Activated CD8-positive, alpha-beta T cell treated with anti-CD3 and anti-CD28 coated beads for 36 hours (primary cell): ENCODE measurements at regions not wholly inside any gene's neighbourhood (a gene's known extent, or its start where the extent isn't known, plus 50 kb on each side); places are given as distances from the start of the nearest gene placed in this dataset.
"Not testable (repeated sequence)": the region's sequence is repeated elsewhere in the genome, so short reads cannot be mapped to it uniquely, and the experiment has no call there.

Source experiments
- ATAC-seq: fragments of 200-7000 bp; cut with Tn5 transposase; one replicate; pipeline ENCODE4 v1.10.0; 2021; ENCODE audit warnings: mild to moderate bottlenecking, moderate library complexity
- CTCF ChIA-PET: fragments of 350-600 bp; sonication (Branson Sonifier 250); formaldehyde crosslinking; loops from one replicate; lab custom pipeline; 2021; ENCODE audit warnings: antibody characterized with exemption; lab: Charles Lee
- POLR2A ChIA-PET: fragments of 350-600 bp; sonication (Branson Sonifier 250); formaldehyde crosslinking; loops from one replicate; lab custom pipeline; 2021; ENCODE audit warnings: antibody characterized with exemption; lab: Charles Lee
- DNase-seq: peaks from one replicate; pipeline ENCODE4 v3.0.0-alpha.2; 2020
- H3K27ac Mint-ChIP-seq: one replicate; pipeline ENCODE4 v1.8.0; 2021; ENCODE audit warnings: mild to moderate bottlenecking, mixed read lengths
- H3K27me3 Mint-ChIP-seq: one replicate; pipeline ENCODE4 v1.8.0; 2021; ENCODE audit warnings: mixed read lengths
- H3K36me3 Mint-ChIP-seq: one replicate; pipeline ENCODE4 v1.8.0; 2021; ENCODE audit warnings: low read depth, mixed read lengths
- H3K4me1 Mint-ChIP-seq: one replicate; pipeline ENCODE4 v1.8.0; 2021; ENCODE audit warnings: low read depth, mixed read lengths
- H3K4me3 Mint-ChIP-seq: one replicate; pipeline ENCODE4 v1.8.0; 2021; ENCODE audit warnings: mild to moderate bottlenecking, moderate library complexity, mixed read lengths
- H3K9me3 Mint-ChIP-seq: one replicate; pipeline ENCODE4 v1.8.0; 2021; ENCODE audit warnings: mixed read lengths
- CTCF ChIP-seq: fragments of 200-600 bp; IDR thresholded peaks from one replicate; pipeline ENCODE4 v1.8.0; 2022; ENCODE audit warnings: antibody characterized with exemption, mild to moderate bottlenecking
- intact Hi-C: fragments of 100-400 bp; cut with micrococcal nuclease; formaldehyde crosslinking; loops from one replicate; pipeline ENCODE4 v1.10.0; 2022

- ChIA-PET CTCF (no interaction called here), POLR2A (no interaction called here)
These were observed 85.6 kb upstream of the DCC start for GRCh38 chr18:52254367-52254766.

GRCh38 chr18:52257417-52257816 lies 82.6 kb upstream of the DCC start:
- ATAC-seq, H3K27me3 Mint-ChIP-seq, H3K27ac Mint-ChIP-seq, H3K4me3 Mint-ChIP-seq, H3K36me3 Mint-ChIP-seq, intact Hi-C loops, CTCF ChIA-PET, H3K9me3 Mint-ChIP-seq, POLR2A ChIA-PET, DNase-seq, H3K4me1 Mint-ChIP-seq: not testable (repeated sequence)

More at GRCh38 chr18:52254367-52254766, 85.6 kb upstream of the DCC start:
- DNase-seq (no peak), ATAC-seq (no peak)
- TF ChIP-seq CTCF: no peak
- intact Hi-C loops: no loop called here
- Mint-ChIP-seq H3K36me3 (no peaks in the 10 kb centered on the region), H3K9me3 (no peaks in the 10 kb centered on the region), H3K4me1 (no peaks in the 10 kb centered on the region), H3K27me3 (no peaks in the 10 kb centered on the region), H3K27ac (no peak overlapping the region), H3K4me3 (no peak overlapping the region)

GRCh38 chr18:52275817-52276216 lies 64.2 kb upstream of the DCC start:
- no peaks in the 10 kb centered on the region for H3K4me1 Mint-ChIP-seq
- ChIA-PET POLR2A (no interaction called here), CTCF (no interaction called here)
- H3K36me3 Mint-ChIP-seq: no peaks in the 10 kb centered on the region
- H3K4me3 Mint-ChIP-seq: no peak overlapping the region
- no peak for ATAC-seq
- intact Hi-C loops: no loop called here
- no peaks in the 10 kb centered on the region for H3K27me3 Mint-ChIP-seq
- no peak for DNase-seq
- H3K27ac Mint-ChIP-seq: no peak overlapping the region
- no peak for TF ChIP-seq CTCF
- H3K9me3 Mint-ChIP-seq: no peaks in the 10 kb centered on the region

- intact Hi-C loops: no loop called here
- POLR2A ChIA-PET: no interaction called here
These were observed 62.2 kb upstream of the DCC start for GRCh38 chr18:52277785-52278184.

GRCh38 chr18:52278191-52278590 lies 61.8 kb upstream of the DCC start:
- Mint-ChIP-seq H3K4me3 (no peak overlapping the region), H3K27ac (no peak overlapping the region), H3K4me1 (no peaks in the 10 kb centered on the region), H3K36me3 (no peaks in the 10 kb centered on the region), H3K27me3 (no peaks in the 10 kb centered on the region), H3K9me3 (no peaks in the 10 kb centered on the region)
- ChIA-PET CTCF (no interaction called here), POLR2A (no interaction called here)
- intact Hi-C loops: no loop called here
- DNase-seq (no peak), ATAC-seq (no peak)
- TF ChIP-seq CTCF: no peak

More at GRCh38 chr18:52277785-52278184, 62.2 kb upstream of the DCC start:
- no peak for TF ChIP-seq CTCF
- no peaks in the 10 kb centered on the region for H3K36me3 Mint-ChIP-seq
- H3K9me3 Mint-ChIP-seq: no peaks in the 10 kb centered on the region
- CTCF ChIA-PET: no interaction called here
- ATAC-seq (no peak), DNase-seq (no peak)
- no peaks in the 10 kb centered on the region for H3K4me1 Mint-ChIP-seq
- H3K27ac Mint-ChIP-seq: no peak overlapping the region
- no peaks in the 10 kb centered on the region for H3K27me3 Mint-ChIP-seq
- H3K4me3 Mint-ChIP-seq: no peak overlapping the region

GRCh38 chr18:52280702-52281101 lies 59.3 kb upstream of the DCC start:
- no peak for ATAC-seq
- H3K36me3 Mint-ChIP-seq: no peaks in the 10 kb centered on the region
- no peaks in the 10 kb centered on the region for H3K27me3 Mint-ChIP-seq
- no peak overlapping the region for H3K27ac Mint-ChIP-seq
- no peaks in the 10 kb centered on the region for H3K4me1 Mint-ChIP-seq
- no peak for TF ChIP-seq CTCF
- POLR2A ChIA-PET: no interaction called here
- H3K9me3 Mint-ChIP-seq: no peaks in the 10 kb centered on the region
- intact Hi-C loops: no loop called here
- no peak for DNase-seq
- CTCF ChIA-PET: no interaction called here
- H3K4me3 Mint-ChIP-seq: no peak overlapping the region
